DMS79 treated with DMSO at 0.1 percent for 48 hours (cell line): ENCODE measurements at regions not wholly inside any gene's neighbourhood (a gene's known extent, or its start where the extent isn't known, plus 50 kb on each side); places are given as distances from the start of the nearest gene placed in this dataset.
A peak's percentile ranks its signal among the peaks of the same experiment; 100 is the strongest.
"Not testable (repeated sequence)": the region's sequence is repeated elsewhere in the genome, so short reads cannot be mapped to it uniquely, and the experiment has no call there.

Source experiments
- DNase-seq: peaks from one replicate; lab custom pipeline; 2025; lab: John Stamatoyannopoulos, UW

DNA sequence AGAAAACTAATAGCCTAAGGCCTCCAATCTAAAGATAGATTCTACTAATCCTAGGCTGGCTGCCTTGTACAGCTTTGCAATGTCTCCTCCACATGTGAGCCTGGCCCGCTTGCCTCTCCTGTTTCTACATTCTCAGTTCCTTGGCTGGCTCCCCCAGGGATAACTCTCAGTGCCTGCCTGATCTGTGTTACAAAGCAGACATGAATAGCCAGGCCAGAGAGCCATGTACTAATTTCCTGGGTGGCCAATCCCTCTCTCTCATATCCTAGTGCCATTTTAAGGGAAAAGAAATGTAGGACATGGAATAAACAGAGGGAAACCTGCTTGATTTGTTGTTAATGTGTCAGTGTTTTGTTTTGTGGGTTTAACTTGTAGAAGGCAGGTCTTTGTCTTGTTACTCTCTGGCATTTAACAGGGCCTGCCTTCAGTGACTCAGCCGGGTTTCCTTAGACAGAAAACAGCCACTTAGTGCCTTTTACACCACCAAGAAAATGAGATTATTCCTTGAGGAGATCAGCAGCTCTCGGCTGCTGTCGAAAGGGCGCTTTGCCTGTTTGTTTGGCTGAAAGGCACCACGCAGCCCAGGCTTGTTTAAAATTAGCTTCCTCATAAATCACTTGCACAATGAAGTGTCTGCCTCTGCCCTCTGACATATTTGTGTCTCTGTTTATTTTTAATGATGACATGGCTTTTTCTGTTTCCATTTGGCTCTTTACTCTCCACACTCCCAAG lies 702.7 kb downstream of the MAFB start:
- DNase-seq: no peak

DNA sequence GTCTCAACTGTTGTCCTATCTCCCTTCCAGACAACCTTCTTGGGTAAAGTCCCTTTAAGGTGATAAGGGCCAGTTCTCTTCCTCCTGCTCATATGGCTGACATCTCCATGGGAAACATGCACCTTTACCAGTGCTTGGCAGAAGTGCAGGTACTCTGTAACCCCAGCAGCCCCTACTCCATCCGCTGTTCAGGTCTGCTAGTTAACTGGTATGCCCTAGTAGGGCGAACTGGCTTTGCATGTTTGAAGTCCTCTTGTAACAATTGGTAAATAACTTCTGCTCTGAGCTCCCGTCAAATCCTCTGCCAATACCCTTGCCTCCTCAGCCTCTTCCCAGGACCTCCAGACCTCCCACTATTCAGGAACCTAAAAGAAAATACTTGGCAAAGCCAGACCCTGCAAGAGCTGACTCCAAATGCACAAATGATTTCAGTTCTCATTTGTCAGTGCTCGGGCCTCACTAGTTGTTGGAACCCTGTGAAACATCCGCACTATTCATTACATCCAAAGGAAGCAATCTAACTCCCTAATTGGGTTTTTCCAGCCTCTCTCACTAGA lies 703.7 kb downstream of the MAFB start:
- no peak for DNase-seq

GRCh38 chr20:39983655-39984054 lies 705.4 kb downstream of the MAFB start:
- no peak for DNase-seq

- DNase-seq: no peak
Observed at GRCh38 chr20:39983183-39983582, 705.9 kb downstream of the MAFB start.

GRCh38 chr20:39974966-39975501 lies 714.0 kb downstream of the MAFB start:
- DNase-seq: no peak

- DNase-seq: no peak
Observed at GRCh38 chr20:39968495-39968894, 720.5 kb downstream of the MAFB start.

DNA sequence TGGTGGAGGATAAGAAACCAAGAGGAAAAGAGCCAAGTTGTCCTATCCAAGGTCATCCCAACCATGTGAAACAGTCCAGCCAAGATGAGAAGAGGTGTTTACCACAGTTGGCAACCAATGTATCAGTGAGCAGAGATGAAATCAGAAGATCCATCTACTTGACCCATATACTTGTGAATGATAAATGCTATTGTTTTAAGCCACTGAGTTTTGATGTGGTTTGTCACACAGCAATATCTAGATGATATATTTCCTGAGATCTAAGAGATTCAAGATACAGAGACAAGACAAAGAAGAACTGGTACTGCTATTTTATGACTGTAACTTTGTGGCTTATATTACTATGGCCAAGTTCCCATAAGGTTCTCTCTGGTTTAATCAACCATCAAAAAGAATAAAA lies 721.2 kb downstream of the MAFB start:
- no peak for DNase-seq

GRCh38 chr20:39961637-39962244 lies 727.3 kb downstream of the MAFB start:
- DNase-seq: peak; percentile 39

DNA sequence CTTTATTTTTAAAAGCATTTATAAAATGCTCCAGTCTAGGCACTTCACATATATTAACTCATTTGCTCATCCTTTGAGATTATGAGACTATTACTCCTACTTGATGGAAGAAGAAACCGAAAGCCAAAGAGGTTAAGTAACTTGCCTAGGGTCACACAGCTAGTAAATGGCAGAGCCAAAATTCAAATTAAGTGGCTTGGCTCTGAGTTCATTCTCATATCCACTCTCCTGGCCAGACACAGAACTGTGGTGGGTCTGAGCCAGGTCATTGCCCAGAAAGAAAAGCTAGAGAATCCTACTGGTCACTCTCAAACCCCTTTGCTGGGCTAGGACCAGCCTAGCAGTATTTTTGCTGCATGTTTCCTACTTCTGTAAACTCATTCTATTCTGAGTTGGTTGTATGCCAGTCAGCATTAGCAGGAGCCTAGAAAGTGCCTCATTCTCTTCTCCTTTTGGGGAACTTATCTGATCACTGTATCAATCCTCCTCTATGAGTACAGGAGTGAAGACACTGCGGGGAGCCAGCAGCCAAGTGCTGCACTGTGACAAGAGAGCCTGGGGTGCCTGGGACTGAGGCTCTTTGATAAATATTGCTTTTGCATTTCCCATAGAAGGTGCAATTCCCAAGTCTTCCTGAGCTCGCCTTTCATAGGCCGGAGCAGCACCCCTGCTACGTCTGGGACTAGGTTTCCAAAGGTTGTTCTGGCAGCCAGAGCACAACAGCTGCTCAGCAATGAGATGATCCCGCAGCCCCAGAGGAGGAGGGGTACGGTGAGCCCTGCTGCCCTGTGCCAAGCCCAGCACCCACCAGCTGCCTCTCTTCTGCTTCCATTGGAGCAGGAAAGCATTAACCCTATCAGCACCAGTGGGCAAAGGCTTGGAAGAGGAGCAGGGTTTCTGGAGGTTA lies 728.3 kb downstream of the MAFB start:
- DNase-seq: peak; percentile 68

GRCh38 chr20:39957911-39958310 lies 731.1 kb downstream of the MAFB start:
- not testable (repeated sequence) for DNase-seq

- no peak for DNase-seq
Observed at GRCh38 chr20:39954621-39955020, 734.4 kb downstream of the MAFB start.

- no peak for DNase-seq
Observed at GRCh38 chr20:39946931-39947330, 742.1 kb downstream of the MAFB start.

- no peak for DNase-seq
Observed at GRCh38 chr20:39946053-39946810, 742.8 kb downstream of the MAFB start.

DNA sequence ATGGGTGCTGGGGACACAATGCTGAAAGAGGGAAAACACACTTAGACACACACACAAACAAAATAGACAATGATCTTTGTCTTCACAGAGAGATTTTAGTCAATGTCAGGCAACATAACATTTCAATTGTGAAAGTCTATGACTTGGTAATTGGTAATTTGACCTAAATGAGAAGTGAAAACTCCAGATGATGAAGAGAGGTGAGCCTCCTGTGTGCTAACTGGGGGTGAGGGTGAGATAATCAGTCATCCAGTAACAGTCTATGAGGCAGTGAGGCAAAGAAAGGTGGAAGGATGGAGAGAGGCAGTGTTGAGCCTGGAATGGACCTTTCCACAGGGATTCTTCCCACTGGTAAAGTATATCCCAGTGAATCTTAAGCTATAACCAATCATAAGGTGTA lies 744.2 kb downstream of the MAFB start:
- no peak for DNase-seq

DNA sequence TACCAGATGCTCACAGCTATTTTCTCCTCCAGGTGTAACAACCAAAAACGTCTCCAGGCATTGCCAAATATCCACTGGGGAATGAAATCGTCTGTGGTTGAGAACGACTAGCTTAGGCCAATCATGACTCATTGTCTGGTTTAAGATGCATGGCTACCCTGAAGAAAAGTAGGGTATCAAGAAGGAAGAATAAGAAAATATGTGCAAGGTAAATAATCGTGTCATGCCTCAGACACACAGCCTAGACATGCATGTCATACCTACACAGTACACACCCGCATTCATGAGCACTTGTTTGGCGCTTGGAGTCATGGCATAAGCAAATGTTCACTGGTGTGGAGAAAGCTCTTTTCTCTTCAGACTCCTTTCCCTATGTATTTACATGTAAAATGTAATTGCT lies 745.7 kb downstream of the MAFB start:
- DNase-seq: no peak

DNA sequence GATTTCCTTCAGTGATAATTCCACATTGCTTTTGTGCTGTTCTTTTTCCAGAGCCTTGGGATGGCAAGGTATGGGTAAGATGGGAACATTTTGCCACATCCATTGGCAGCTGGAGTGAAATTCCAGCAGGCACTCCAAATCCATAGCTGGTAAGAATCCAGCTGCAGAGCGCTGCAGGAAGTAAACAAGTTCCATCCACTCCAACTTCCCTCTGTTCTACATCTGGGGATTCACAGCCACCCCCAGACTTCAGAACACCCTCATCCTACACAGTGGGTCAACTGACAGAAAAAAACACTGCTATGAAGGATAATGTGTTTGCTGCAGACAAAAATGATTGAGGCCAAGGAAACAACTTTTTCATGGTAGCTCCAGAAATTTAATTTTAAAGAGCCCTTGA lies 747.8 kb downstream of the MAFB start:
- no peak for DNase-seq

- no peak for DNase-seq
Observed at GRCh38 chr20:39939241-39939865, 749.7 kb downstream of the MAFB start.

DNA sequence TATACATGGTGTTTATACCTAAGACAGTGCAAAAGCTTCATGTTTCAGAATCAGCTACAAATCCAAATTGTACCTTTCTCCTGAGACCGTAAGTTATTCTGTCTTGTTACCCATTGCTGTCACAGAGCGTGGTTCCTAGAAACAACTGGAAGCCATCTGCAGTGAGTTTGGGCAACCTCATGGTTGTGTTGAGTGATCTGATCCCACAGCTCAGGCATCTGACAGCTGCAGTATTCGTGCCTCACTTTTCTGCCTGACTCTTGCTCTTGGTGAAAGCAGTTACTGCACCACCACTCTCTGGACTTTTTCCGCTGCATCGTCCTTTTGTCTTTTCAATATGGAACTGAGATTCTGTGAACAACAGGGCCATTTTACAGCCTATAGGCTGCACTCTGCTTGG lies 752.6 kb downstream of the MAFB start:
- no peak for DNase-seq

- no peak for DNase-seq
Observed at GRCh38 chr20:39935901-39936300, 753.1 kb downstream of the MAFB start.

GRCh38 chr20:39916236-39916765 lies 772.7 kb downstream of the MAFB start:
- no peak for DNase-seq

DNA sequence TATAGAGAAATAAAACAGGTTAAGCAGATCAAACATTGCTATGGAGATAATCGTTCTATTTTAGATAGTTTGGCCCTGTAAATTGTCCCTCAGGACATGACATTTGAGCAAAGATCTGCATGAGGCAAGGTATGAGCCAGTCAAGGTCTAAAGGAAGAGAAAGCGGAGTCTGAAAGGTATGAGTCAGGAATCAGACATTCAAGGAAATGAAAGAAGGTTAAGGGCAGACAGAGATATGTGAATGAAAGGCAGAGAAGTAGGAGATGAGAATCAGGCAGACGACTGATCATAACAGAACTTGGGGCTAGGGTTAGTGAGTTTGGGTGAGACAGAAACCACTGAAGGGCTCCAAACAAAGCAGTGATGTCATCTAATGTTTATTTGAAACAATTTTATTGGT lies 775.8 kb downstream of the MAFB start:
- DNase-seq: no peak
